Pancreas (tissue), 10 donors: ENCODE measurements at regions not wholly inside any gene's neighbourhood (a gene's known extent, or its start where the extent isn't known, plus 50 kb on each side); places are given as distances from the start of the nearest gene placed in this dataset.

Source experiments
- ATAC-seq, 4 donors: fragments of 200-7000 bp; cut with Tn5 transposase; one replicate each; pipeline versions ENCODE4 v1.8.0 to v1.9.1; 2020; ENCODE audit warnings: mild to moderate bottlenecking in 4 of 4, moderate library complexity in 4 of 4
- DNase-seq, 6 donors: peaks; one replicate each; pipeline ENCODE4 v3.0.0-alpha.2; 2020
- FAIRE-seq: peaks from 2 replicates; lab custom pipeline; 2012; peaks lifted over from hg19 to GRCh38; lab: Jason Lieb, UNC
- H3K27ac ChIP-seq, 4 donors: fragments of 200-600 bp; sonication (generic); 1 replicate in 3 of 4; 2 replicates in 1 of 4; pipeline versions ENCODE4 v1.5.0 to v1.8.0; 2020
- H3K27me3 ChIP-seq, 4 donors: fragments of 200-600 bp; one replicate each; pipeline ENCODE4 v1.8.0; 2021
- H3K36me3 ChIP-seq, 3 donors: fragments of 200-600 bp; sonication (generic) in 1 of 3; one replicate each; pipeline versions ENCODE4 v1.5.0 to v1.8.0; 2020 to 2021
- H3K4me1 ChIP-seq, 3 donors: fragments of 200-600 bp; one replicate each; pipeline ENCODE4 v1.8.0; 2021
- H3K4me3 ChIP-seq, 4 donors: fragments of 200-600 bp; sonication (generic) in 2 of 4; one replicate each; pipeline versions ENCODE4 v1.5.0 to v1.8.0; 2020 to 2021
- H3K9me3 ChIP-seq, 4 donors: fragments of 200-600 bp; one replicate each; pipeline ENCODE4 v1.8.0; 2021
- CTCF ChIP-seq, 4 donors: fragments of 200-600 bp; sonication (generic) in 3 of 4; IDR thresholded peaks; one replicate each; pipeline versions ENCODE4 v1.5.0 to v1.8.0; 2021; ENCODE audit warnings: antibody characterized with exemption in 4 of 4
- WGBS, 2 donors: extraction: QIAGEN DNeasy Blood & Tissue Kit; methylation state at CpG; one replicate each; pipeline ENCODE4 v1.1.7; 2013; 5-methylcytosine and 5-hydroxymethylcytosine counted together
- intact Hi-C, 3 donors: fragments of 100-400 bp; cut with DNase I; formaldehyde crosslinking; loops; one replicate each; pipeline versions ENCODE4 v1.11.1 to v1.14.2; 2022
- donor health status: healthy with polysubstance abuse.
- donor health status: DM: no; HTN: no; CAD: no; lungs with moderate emphysema.
- donor health status: DM: no; HTN: no; CAD: no.
- donor health status: control.
- donor health status: control.
- donor health status: Bipolar disorder and iron deficiency.
- donor health status: DM: yes; HTN: yes; CAD: no.
- donor health status: DM: no; HTN: no; CAD: no.
- donor health status: DM: no; HTN: no; CAD: no.
- donor health status: DM: yes; HTN: yes; CAD: no.

- no peak overlapping the region for H3K27ac ChIP-seq
- no peak for DNase-seq
- H3K9me3 ChIP-seq: no peaks in the 10 kb centered on the region
- no peaks in the 10 kb centered on the region for H3K27me3 ChIP-seq
- no peak overlapping the region for H3K4me3 ChIP-seq
- no peak for ATAC-seq
- intact Hi-C loops: no loop called here
- 92 to 93% methylated on average over 3 of the region's 3 CpGs for WGBS, 2 donors
- no peaks in the 10 kb centered on the region for H3K4me1 ChIP-seq
- no peaks in the 10 kb centered on the region for H3K36me3 ChIP-seq
- no peak for FAIRE-seq
- TF ChIP-seq CTCF (IDR thresholded peaks at IDR 0.05): no peak
Observed at GRCh38 chr11:92382311-92382710, 157.7 kb downstream of the FAT3 start.

GRCh38 chr11:92383430-92383829, 158.8 kb downstream of the FAT3 start:
- 6 to 18% methylated on average over 1 of the region's 1 CpG for WGBS, 2 donors
- intact Hi-C loops: no loop called here
- Histone ChIP-seq H3K27me3 (no peaks in the 10 kb centered on the region), H3K27ac (no peak overlapping the region), H3K9me3 (no peaks in the 10 kb centered on the region), H3K4me1 (no peaks in the 10 kb centered on the region), H3K36me3 (no peaks in the 10 kb centered on the region), H3K4me3 (no peak overlapping the region)
- ATAC-seq: peak in 1 of 4 donors; percentile 48
- no peak for FAIRE-seq
- no peak for DNase-seq
- TF ChIP-seq CTCF (IDR thresholded peaks at IDR 0.05): no peak

GRCh38 chr11:92384358-92384757, 159.7 kb downstream of the FAT3 start:
- no peak for DNase-seq
- Histone ChIP-seq H3K27me3 (no peaks in the 10 kb centered on the region), H3K36me3 (no peaks in the 10 kb centered on the region), H3K27ac (no peak overlapping the region), H3K4me1 (no peaks in the 10 kb centered on the region), H3K9me3 (no peaks in the 10 kb centered on the region), H3K4me3 (no peak overlapping the region)
- peak in 1 of 4 donors; percentile 35 for ATAC-seq
- no peak for TF ChIP-seq CTCF (IDR thresholded peaks at IDR 0.05)
- intact Hi-C loops: no loop called here
- 50 to 64% methylated on average over 2 of the region's 2 CpGs for WGBS, 2 donors
- no peak for FAIRE-seq

DNA sequence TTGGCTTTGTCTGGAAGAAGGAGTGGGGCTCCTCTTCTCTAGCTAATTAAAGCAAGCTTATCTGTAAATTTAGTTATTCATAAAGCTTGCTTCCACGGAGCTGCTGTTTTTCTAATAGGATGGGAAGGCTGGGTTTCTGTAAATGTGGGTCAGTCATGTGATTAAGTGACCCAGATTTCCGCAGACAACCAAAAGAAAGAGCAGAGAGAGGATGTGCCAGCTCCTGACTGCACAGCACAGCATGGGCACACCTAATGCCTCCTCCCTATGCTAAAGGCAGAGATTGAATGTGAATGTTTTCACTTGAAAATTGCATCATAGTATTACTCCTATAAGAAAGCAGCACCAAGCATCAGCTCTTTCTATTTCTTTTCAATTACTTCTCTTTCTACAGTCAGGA, 160.2 kb downstream of the FAT3 start:
- no peak for TF ChIP-seq CTCF (IDR thresholded peaks at IDR 0.05)
- WGBS, 2 donors: 9 to 14% methylated on average over 2 of the region's 2 CpGs
- ATAC-seq: peak in 1 of 4 donors; percentile 13

DNA sequence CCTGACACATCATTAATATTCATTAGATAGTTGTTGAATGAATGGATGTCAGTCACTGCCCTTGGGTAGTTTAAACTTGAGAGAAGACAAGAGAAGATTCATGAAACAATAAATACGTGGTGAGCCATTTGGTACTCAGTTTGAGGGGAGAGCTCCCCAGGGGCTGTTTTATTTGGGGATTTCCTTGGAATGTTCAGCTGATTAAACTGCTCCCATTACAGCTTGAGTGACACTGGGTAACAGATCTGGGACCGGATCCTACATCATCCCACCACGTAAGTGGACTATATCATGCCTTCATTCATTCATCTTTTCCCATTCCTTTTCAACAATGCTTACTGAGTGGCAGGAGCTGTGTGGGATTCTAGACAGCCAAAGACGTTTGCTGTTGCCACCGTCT, 162.0 kb downstream of the FAT3 start:
- no peaks in the 10 kb centered on the region for H3K9me3 ChIP-seq
- no peak for DNase-seq
- intact Hi-C loops: no loop called here

More for the DNA sequence above, 160.2 kb downstream of the FAT3 start:
- FAIRE-seq (no peak), DNase-seq (no peak)
- no peak overlapping the region for H3K27ac ChIP-seq
- H3K4me3 ChIP-seq: no peak overlapping the region
- no peaks in the 10 kb centered on the region for H3K4me1 ChIP-seq
- H3K36me3 ChIP-seq: no peaks in the 10 kb centered on the region
- H3K27me3 ChIP-seq: no peaks in the 10 kb centered on the region
- no peaks in the 10 kb centered on the region for H3K9me3 ChIP-seq
- intact Hi-C loops: no loop called here

More for the DNA sequence above, 162.0 kb downstream of the FAT3 start:
- FAIRE-seq (no peak), ATAC-seq (no peak)
- no peaks in the 10 kb centered on the region for H3K27me3 ChIP-seq
- TF ChIP-seq CTCF (IDR thresholded peaks at IDR 0.05): no peak
- H3K4me3 ChIP-seq: no peak overlapping the region
- H3K36me3 ChIP-seq: no peaks in the 10 kb centered on the region
- H3K27ac ChIP-seq: no peak overlapping the region
- 70 to 79% methylated on average over 5 of the region's 5 CpGs for WGBS, 2 donors
- H3K4me1 ChIP-seq: no peaks in the 10 kb centered on the region
